ENCODE measurements at regions not wholly inside any gene's neighbourhood (a gene's known extent, or its start where the extent isn't known, plus 50 kb on each side); places are given as distances from the start of the nearest gene placed in this dataset.

GRCh38 chr6:19427548-19427947 is 409.6 kb upstream of the ID4 start:
- H3K27ac ChIP-seq (ENCODE audit: low read depth, low read length): no peak overlapping the region
- H3K27me3 ChIP-seq (ENCODE audit: control insufficient read depth, insufficient read depth, low read length): no peaks in the 10 kb centered on the region
- no peaks in the 10 kb centered on the region for H3K36me3 ChIP-seq (ENCODE audit: control insufficient read depth, insufficient read depth, low read length)
- H3K4me3 ChIP-seq (ENCODE audit: low read length): no peak overlapping the region
- no peak overlapping the region for H3K9ac ChIP-seq (ENCODE audit: low read length)
- H3K4me1 ChIP-seq (ENCODE audit: control insufficient read depth, insufficient read depth, low read length): no peaks in the 10 kb centered on the region

GRCh38 chr6:19432966-19433498 is 404.1 kb upstream of the ID4 start:
- Histone ChIP-seq H3K27ac (ENCODE audit: low read depth, low read length) (no peak overlapping the region), H3K4me3 (ENCODE audit: low read length) (no peak overlapping the region), H3K36me3 (ENCODE audit: control insufficient read depth, insufficient read depth, low read length) (no peaks in the 10 kb centered on the region), H3K27me3 (ENCODE audit: control insufficient read depth, insufficient read depth, low read length) (no peaks in the 10 kb centered on the region), H3K9ac (ENCODE audit: low read length) (no peak overlapping the region), H3K4me1 (ENCODE audit: control insufficient read depth, insufficient read depth, low read length) (no peaks in the 10 kb centered on the region)

- Histone ChIP-seq H3K27me3 (ENCODE audit: control insufficient read depth, insufficient read depth, low read length) (no peaks in the 10 kb centered on the region), H3K36me3 (ENCODE audit: control insufficient read depth, insufficient read depth, low read length) (no peaks in the 10 kb centered on the region), H3K4me3 (ENCODE audit: low read length) (no peak overlapping the region), H3K27ac (ENCODE audit: low read depth, low read length) (no peak overlapping the region), H3K4me1 (ENCODE audit: control insufficient read depth, insufficient read depth, low read length) (no peaks in the 10 kb centered on the region), H3K9ac (ENCODE audit: low read length) (no peak overlapping the region)
Observed at GRCh38 chr6:19434065-19434464, 403.1 kb upstream of the ID4 start.

GRCh38 chr6:19435755-19436154 is 401.4 kb upstream of the ID4 start:
- Histone ChIP-seq H3K4me1 (ENCODE audit: control insufficient read depth, insufficient read depth, low read length) (no peaks in the 10 kb centered on the region), H3K9ac (ENCODE audit: low read length) (no peak overlapping the region), H3K4me3 (ENCODE audit: low read length) (no peak overlapping the region), H3K36me3 (ENCODE audit: control insufficient read depth, insufficient read depth, low read length) (no peaks in the 10 kb centered on the region), H3K27ac (ENCODE audit: low read depth, low read length) (no peak overlapping the region), H3K27me3 (ENCODE audit: control insufficient read depth, insufficient read depth, low read length) (no peaks in the 10 kb centered on the region)

- no peaks in the 10 kb centered on the region for H3K36me3 ChIP-seq (ENCODE audit: control insufficient read depth, insufficient read depth, low read length)
- no peak overlapping the region for H3K9ac ChIP-seq (ENCODE audit: low read length)
- H3K4me1 ChIP-seq (ENCODE audit: control insufficient read depth, insufficient read depth, low read length): no peaks in the 10 kb centered on the region
- H3K4me3 ChIP-seq (ENCODE audit: low read length): no peak overlapping the region
- no peaks in the 10 kb centered on the region for H3K27me3 ChIP-seq (ENCODE audit: control insufficient read depth, insufficient read depth, low read length)
- no peak overlapping the region for H3K27ac ChIP-seq (ENCODE audit: low read depth, low read length)
Observed at GRCh38 chr6:19438566-19439353, 398.4 kb upstream of the ID4 start.

- Histone ChIP-seq H3K4me3 (ENCODE audit: low read length) (no peak overlapping the region), H3K27ac (ENCODE audit: low read depth, low read length) (no peak overlapping the region), H3K27me3 (ENCODE audit: control insufficient read depth, insufficient read depth, low read length) (no peaks in the 10 kb centered on the region), H3K9ac (ENCODE audit: low read length) (no peak overlapping the region), H3K4me1 (ENCODE audit: control insufficient read depth, insufficient read depth, low read length) (no peaks in the 10 kb centered on the region), H3K36me3 (ENCODE audit: control insufficient read depth, insufficient read depth, low read length) (no peaks in the 10 kb centered on the region)
Observed at GRCh38 chr6:19440531-19440930, 396.6 kb upstream of the ID4 start.

- Histone ChIP-seq H3K4me3 (ENCODE audit: low read length) (no peak overlapping the region), H3K4me1 (ENCODE audit: control insufficient read depth, insufficient read depth, low read length) (no peaks in the 10 kb centered on the region), H3K9ac (ENCODE audit: low read length) (no peak overlapping the region), H3K27ac (ENCODE audit: low read depth, low read length) (no peak overlapping the region), H3K36me3 (ENCODE audit: control insufficient read depth, insufficient read depth, low read length) (no peaks in the 10 kb centered on the region), H3K27me3 (ENCODE audit: control insufficient read depth, insufficient read depth, low read length) (no peaks in the 10 kb centered on the region)
Observed at GRCh38 chr6:19443411-19443810, 393.8 kb upstream of the ID4 start.

GRCh38 chr6:19444041-19444440 is 393.1 kb upstream of the ID4 start:
- Histone ChIP-seq H3K4me1 (ENCODE audit: control insufficient read depth, insufficient read depth, low read length) (no peaks in the 10 kb centered on the region), H3K4me3 (ENCODE audit: low read length) (no peak overlapping the region), H3K36me3 (ENCODE audit: control insufficient read depth, insufficient read depth, low read length) (no peaks in the 10 kb centered on the region)

GRCh38 chr6:19444481-19444880 is 392.7 kb upstream of the ID4 start:
- no peaks in the 10 kb centered on the region for H3K36me3 ChIP-seq (ENCODE audit: control insufficient read depth, insufficient read depth, low read length)
- H3K9ac ChIP-seq (ENCODE audit: low read length): no peak overlapping the region
- H3K4me1 ChIP-seq (ENCODE audit: control insufficient read depth, insufficient read depth, low read length): no peaks in the 10 kb centered on the region
- no peaks in the 10 kb centered on the region for H3K27me3 ChIP-seq (ENCODE audit: control insufficient read depth, insufficient read depth, low read length)
- H3K4me3 ChIP-seq (ENCODE audit: low read length): no peak overlapping the region
- H3K27ac ChIP-seq (ENCODE audit: low read depth, low read length): no peak overlapping the region

More at GRCh38 chr6:19444041-19444440, 393.1 kb upstream of the ID4 start:
- H3K27ac ChIP-seq (ENCODE audit: low read depth, low read length): no peak overlapping the region
- no peaks in the 10 kb centered on the region for H3K27me3 ChIP-seq (ENCODE audit: control insufficient read depth, insufficient read depth, low read length)
- H3K9ac ChIP-seq (ENCODE audit: low read length): no peak overlapping the region

GRCh38 chr6:19446570-19446969 is 390.6 kb upstream of the ID4 start:
- Histone ChIP-seq H3K4me3 (ENCODE audit: low read length) (no peak overlapping the region), H3K27me3 (ENCODE audit: control insufficient read depth, insufficient read depth, low read length) (no peaks in the 10 kb centered on the region), H3K4me1 (ENCODE audit: control insufficient read depth, insufficient read depth, low read length) (no peaks in the 10 kb centered on the region), H3K27ac (ENCODE audit: low read depth, low read length) (no peak overlapping the region), H3K9ac (ENCODE audit: low read length) (no peak overlapping the region), H3K36me3 (ENCODE audit: control insufficient read depth, insufficient read depth, low read length) (no peaks in the 10 kb centered on the region)

- Histone ChIP-seq H3K27me3 (ENCODE audit: control insufficient read depth, insufficient read depth, low read length) (no peaks in the 10 kb centered on the region), H3K4me1 (ENCODE audit: control insufficient read depth, insufficient read depth, low read length) (no peaks in the 10 kb centered on the region), H3K27ac (ENCODE audit: low read depth, low read length) (no peak overlapping the region), H3K9ac (ENCODE audit: low read length) (no peak overlapping the region), H3K36me3 (ENCODE audit: control insufficient read depth, insufficient read depth, low read length) (no peaks in the 10 kb centered on the region), H3K4me3 (ENCODE audit: low read length) (no peak overlapping the region)
Observed at GRCh38 chr6:19450651-19451050, 386.5 kb upstream of the ID4 start.

- Histone ChIP-seq H3K9ac (ENCODE audit: low read length) (no peak overlapping the region), H3K4me3 (ENCODE audit: low read length) (no peak overlapping the region), H3K36me3 (ENCODE audit: control insufficient read depth, insufficient read depth, low read length) (no peaks in the 10 kb centered on the region), H3K27ac (ENCODE audit: low read depth, low read length) (no peak overlapping the region), H3K27me3 (ENCODE audit: control insufficient read depth, insufficient read depth, low read length) (no peaks in the 10 kb centered on the region), H3K4me1 (ENCODE audit: control insufficient read depth, insufficient read depth, low read length) (no peaks in the 10 kb centered on the region)
Observed at GRCh38 chr6:19452495-19452894, 384.7 kb upstream of the ID4 start.
